IPS-NIHi7 (cell line): ENCODE measurements at regions not wholly inside any gene's neighbourhood (a gene's known extent, or its start where the extent isn't known, plus 50 kb on each side); places are given as distances from the start of the nearest gene placed in this dataset.
"Not testable (repeated sequence)": the region's sequence is repeated elsewhere in the genome, so short reads cannot be mapped to it uniquely, and the experiment has no call there.

Source experiments
- DNase-seq: peaks from one replicate; pipeline ENCODE4 v3.0.0; 2012; ENCODE audit warnings: mixed read lengths; ENCODE audit errors: extremely low spot score

DNA sequence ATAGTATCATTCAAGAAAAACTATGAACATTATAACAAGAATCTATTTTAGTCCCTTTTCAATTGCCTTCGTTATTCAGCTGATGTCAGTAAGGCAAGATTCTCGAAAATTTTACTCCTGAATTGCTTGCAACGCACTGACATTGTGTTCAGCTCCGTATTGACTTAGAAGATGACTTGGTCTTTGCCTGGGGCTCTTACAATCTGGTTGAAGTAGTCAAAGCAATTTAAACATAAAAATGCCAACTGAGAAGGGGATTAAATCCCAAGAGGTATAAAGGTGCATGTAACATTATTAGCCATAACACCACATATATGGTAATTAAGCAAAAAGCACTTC is 507.1 kb downstream of the CENPC start:
- DNase-seq: no peak

DNA sequence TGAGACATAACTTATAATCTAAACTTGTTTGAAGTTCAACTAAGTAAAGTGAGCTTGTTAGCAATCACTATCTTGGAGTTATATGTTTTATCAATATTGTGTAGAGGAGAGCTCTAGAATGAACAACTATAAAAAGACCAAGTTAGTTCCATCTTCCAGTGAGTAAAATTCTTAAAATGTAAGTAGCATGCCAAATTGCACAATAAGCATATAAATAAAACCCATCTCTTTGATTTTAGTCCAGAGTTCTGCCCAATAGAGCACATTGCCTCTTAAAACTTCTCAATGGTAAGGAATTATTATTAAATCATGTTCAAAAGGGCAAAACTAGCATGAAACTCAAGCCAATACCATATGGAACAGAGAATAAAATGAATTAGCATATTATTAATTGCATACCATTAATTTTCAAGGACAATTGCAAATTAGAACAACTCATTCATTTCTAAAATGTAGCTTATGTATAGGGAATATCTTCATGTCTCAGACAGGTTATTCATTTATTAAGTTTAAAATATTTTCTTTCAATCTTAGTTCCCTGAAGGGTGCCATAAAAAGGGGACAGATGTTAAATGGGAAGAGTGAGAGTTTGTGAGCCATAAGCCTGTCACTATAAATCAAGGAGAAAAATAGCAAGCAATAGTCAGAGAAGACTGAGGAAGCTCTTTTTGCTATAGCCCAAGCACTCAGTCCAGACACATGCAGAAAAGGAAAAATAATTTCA is 507.6 kb downstream of the CENPC start:
- DNase-seq: no peak

DNA sequence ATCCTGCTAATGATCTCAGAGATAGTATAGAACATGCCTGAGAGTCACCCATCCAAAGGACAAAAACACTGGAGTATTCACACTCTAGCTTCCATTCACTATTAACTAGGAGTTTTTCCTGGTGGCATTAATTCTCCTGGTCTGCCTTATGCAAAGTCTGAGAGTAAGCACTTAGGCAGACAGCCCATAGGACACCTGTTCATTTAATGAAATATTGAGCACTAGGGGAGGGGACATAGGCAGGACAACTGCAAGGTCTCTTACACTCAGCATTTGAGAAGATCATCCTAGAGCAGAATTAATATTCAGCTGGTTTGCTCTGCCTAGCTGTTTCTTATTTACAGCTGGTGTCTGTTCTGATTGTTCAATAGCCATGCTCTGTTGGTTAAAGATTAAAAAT is 508.5 kb downstream of the CENPC start:
- DNase-seq: no peak

DNA sequence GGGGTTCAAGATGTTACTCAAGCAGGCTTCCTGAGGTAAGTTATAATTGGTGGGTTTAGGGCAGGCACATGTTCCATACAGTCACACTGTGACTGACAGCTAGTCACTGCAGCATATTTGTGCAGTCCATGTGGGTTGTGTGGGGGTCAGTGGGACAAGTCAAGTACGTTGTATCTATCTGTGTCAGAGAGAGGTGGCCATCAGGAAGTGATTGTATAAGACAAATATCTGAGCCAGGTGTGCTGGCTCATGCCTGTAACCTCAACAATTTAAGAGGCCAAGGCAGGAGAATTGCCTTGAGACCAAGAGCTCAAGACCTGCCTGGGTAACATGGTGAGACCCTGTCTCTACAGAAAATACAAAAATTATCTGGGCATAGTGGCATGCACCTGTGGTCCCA is 509.3 kb downstream of the CENPC start:
- no peak for DNase-seq

DNA sequence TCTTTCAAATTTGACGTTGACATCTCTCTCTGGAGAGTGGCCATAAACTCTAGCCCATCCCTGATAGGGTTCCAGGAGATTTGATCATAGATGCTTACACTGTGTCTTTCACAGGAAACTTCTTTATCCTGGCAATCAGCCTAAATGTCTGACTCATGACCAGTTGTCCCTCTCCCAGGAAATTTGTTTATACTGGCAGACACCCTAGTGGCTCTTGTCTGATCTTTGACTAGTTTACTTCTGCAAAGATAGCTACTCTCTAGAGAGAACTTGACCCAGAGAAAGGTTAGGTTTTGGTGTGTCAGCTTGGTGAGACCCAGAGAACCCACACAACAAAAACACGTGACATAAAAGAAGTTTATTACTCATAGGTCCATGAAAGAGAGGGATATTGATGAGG is 509.8 kb downstream of the CENPC start:
- DNase-seq: no peak

DNA sequence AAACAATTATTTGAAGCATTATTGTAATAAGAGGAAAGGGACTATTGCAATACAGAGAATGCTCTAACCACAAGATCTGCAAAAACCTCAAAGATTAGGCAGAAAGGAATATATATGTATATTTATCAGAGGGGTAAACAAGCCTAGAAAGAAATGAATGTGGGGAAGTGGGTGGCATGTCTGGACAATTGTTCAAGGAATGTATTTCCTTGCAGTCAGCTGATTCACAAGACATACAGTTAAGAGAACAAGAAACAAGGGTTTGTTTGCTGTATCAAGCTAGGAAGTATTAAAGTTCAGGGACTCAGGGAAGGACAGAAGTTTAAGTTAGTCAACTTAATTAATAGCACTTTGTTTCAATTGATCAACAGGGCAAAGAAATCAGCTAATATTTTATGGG is 514.7 kb downstream of the CENPC start:
- no peak for DNase-seq

DNA sequence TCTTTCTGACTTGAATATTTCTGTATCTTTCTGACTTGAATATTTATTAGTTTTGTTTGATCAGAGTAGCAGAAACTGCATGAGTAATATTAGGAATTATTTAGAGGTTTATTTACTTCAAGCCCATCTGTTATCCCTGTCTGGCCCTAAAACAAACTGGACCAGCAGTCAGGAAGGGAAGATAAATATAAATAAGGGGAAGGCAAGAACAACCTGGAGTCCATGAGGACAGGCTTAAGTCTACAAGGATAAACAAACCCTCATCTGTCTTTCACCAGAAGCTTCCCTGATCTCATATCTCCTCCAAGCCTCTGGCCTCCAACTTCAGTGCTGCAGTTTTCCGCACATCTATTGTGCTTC is 524.9 kb downstream of the CENPC start:
- no peak for DNase-seq

DNA sequence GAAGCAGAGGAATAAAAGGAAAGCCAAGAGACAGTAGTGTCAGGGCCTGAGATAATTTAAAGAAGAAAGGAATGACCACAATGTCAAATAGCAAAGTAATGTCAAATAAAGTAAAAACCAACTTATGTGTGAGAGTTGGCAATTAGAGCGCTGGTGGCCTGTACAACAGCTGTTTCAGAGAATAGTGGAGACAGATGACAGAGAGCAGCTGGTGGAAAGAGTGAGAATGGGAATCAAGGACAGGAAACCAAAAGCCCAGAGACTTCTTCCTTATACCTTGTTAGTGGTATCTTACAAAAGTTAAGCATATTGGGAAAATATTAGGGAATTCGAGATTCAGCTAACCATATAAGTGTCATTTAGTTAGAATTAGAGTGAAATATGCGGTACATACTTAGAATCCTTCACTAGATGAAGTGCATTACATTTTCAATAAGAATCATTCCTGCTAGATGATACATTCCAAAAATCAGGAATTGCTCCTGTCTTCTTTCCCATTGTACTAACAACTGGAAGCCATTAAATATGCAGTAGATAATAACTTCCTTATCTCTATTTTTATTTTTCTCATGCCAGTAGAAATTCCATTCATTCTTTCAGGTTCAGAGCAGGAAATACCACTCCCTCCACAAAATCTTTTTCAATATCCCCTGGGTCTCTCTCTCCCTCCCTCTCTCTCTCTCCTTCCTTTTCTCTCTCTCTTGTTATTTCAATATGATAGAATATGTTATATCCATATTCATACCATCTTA is 525.4 kb downstream of the CENPC start:
- DNase-seq: no peak

DNA sequence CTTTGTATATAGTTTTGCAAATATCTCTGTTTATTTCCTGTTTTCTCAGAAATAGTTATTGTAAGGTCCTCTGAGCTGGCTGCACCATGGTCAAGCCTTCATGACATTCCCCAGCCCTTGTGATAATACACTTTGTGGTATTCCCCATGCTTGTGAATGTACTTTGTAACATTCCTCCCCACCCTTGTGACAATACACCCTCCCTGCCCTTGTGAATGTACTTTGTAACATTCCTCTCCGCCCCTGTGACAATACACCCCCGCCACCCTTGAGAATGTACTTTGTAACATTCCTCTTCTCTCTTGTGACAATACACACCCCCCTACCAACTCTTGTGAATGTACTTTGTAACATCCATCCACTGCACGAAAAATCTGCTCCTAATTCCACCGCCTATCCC is 530.7 kb downstream of the CENPC start:
- no peak for DNase-seq

DNA sequence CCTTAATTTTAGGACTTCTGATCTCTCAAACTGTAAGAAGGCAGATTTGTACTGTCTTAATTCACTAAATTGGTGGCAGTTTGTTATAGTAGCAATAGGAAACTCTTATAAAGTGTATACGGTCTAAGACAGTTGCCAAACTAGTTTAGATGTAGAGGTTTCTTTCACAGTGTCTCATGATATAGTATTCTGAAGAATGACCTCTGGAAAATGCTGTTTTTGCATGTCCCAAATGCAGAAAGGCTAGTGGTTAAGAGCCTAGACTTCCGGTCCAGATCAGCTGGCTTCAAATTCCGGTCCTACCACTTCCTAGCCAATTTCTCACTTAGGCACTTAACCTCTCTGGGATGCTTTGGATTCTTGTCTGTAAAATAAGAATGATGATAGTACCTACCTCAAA is 538.5 kb downstream of the CENPC start:
- no peak for DNase-seq

DNA sequence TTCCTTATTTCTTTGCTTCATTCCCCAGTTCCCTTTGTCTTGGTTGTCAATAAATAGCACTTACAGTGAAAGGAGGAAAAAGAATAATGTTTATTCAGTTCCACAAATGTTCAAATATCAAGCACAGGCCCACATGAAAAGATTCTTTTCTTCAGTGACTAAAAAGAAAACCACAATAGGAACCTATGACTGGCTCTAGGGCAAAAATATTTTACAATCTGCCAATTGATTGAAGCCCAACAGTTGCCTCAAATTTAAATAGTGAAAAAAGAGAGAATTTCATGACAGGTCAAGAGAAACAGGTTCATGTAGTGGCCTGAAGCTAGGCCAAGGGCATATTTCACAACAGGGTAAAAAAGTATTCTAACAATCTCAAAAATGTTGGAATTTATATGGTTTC is 553.8 kb downstream of the CENPC start:
- no peak for DNase-seq

DNA sequence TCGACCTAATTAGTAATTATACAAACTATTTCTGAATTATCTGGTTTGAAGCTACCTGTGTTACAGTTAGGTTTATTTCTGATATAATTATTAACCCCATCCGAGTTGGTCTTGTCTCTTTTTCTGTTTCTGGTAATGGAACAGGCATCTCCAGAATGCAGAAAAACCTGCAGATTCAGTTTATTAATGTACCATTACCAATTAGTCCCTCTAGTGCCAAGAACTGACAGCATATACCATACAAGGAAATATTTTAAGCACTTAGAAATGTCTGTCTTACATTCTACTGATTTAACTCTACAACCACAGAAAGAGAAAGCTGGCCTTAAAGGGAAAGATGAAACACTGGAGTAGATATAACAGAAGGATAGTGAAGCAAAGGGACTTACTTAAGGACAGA is 570.6 kb downstream of the CENPC start:
- no peak for DNase-seq

DNA sequence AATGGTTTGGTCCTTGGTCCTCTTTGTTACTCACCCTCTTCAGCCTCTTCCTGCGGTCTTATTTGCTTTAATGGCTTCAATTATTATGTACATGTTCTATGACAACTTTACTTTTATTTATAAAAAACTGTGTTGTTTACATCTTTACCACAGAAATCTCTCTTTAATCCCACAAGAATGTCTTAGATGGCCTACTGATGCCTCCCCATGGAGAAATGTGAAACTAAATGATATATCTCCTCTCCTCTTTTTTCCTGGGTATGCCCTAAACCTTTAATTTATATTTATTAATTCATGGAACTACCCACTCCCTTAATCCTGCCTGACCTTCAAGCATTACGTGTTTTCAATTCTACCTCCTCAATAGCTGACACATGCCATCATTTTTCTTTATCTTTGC is 573.2 kb downstream of the CENPC start:
- no peak for DNase-seq

DNA sequence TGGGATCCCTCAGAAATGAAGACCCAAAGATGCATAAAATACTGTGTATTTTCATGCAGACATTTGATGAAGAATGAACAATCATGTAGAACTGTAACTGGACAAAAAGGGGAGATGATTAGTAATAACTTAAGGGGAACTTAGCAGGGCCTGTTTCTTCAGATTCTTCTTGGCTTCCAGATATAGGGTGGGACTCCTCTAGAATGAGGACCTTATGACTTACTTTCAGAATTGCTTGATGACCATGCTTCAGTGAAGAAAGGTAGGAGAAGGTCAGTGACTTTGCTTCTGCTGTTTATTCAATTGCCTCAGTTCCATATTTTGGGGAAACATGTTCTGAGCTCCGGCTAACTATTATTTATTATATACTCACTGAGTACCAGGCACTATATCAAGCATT is 580.8 kb downstream of the CENPC start:
- no peak for DNase-seq

DNA sequence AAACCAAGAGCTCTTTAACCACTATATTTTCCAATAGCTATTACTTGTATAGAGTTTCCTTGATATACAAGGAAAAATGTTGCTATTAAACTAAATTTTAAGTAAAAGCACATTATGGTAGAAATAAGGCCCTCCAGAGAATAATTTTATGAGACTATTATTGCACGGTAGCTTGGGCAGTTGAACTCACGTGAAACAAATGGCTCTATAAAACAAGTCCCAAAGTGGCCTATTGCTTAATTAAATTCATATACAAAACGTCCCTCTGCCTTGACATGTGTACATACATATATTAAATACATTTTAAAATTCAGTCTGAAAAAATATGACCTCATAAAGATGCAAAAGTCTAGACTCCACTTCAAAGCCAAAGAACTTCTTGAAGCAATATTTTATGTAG is 582.2 kb downstream of the CENPC start:
- DNase-seq: no peak

DNA sequence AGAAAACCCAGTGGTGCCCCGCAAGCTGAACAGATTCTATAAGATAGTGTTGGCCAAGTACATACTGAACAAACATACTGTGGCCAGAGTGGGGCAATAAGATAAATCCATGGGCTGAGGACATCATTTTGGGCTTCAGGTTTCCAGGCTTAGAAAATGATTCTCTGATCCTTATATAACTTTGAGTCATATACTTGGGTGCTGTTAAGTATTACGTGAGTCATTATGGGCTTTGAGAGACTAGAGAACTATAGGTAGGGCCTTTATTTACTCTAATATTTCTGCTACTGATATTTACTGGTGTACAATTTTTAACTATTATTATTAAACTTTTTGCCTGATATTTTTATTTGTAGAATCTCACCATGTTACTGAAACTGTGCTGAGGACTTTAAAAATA is 586.1 kb downstream of the CENPC start:
- DNase-seq: no peak

DNA sequence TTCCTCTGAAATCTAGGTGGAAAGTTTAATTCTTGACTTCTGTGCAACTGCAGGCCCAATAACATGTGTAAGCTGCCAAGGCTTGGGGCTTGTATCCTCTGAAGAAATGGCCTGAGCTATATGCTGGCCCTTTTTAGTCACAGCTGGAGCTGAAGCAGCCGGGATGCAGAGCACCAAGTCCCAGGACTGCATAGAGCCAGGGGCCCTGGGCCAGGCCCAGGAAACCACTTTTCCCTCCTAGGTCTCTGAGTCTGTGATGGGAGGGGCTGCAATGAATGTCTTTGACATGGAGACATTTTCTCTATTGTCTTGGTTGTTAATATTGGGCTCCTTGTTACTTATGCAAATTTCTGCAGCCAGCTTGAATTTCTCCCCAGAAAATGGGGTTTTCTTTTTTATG is 588.5 kb downstream of the CENPC start:
- DNase-seq: no peak

DNA sequence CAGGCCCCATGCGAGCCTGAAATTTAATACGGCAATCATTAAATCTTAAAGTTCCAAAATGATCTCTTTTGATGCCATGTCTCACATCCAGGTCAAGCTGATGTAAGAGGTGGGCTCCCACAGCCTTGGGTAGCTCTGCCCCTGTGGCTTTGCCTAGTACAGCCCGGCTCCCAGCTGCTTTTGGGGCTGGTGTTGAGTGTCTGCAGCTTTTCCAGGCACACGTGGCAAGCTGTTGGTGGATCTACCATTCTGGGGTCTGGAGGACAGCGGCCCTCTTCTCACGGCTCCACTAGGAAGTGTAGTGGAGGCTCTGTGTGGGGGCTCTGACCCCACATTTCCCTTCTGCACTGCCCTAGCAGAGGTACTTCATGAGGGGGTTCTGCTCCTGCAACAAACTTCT is 588.9 kb downstream of the CENPC start:
- DNase-seq: no peak

DNA sequence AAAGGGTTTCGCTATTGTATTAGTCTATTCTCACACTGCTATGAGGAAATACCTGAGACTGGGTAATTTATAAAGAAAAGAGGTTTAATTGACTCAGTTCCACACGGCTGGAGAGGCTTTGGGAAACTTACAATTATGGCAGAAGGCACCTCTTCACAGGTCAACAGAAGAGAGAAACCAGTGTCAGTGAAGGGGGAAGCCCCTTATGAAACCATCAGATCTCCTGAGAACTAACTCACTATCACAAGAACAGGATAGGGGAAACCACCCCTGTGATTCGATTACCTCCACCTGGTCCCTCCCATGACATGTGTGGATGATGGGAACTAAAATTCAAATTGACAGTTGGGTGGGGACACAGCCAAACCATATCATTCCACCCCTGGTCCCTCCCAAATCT is 589.5 kb downstream of the CENPC start:
- DNase-seq: no peak

DNA sequence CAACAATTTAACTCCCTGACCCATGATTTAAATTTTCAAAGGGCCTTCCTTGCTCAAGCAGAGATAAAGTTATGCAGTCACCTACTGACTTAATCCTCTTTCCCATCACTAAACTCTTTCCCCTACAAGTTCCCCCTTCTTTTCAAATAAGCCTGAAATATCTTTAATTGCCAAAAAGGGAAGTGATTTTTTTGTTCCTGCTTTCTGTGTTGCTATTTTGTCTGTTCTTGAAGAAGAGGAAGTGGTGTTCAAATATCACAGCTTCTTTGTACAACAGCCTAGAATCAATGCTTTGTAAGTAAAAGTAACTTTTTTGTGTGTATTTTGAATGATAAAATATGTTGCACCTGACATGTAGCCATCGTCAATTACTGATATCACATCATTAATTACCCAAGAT is 595.9 kb downstream of the CENPC start:
- no peak for DNase-seq

DNA sequence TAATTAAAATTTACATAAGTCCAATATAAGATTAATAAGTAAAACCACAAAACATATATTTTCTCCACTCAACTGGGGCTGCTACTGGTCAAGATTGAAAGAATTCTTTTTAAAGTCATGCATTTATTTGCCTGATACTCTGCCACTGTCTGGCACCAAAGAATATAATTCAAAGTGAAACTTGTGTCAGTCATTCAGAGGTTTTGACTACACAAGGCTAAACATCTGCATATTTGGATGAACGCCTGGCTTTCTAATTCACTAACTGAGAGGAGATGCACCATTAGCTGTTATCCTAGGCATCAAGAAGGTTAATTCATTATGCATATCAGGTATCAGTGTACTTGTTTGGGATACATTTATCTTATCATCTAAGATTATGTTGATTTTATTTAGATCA is 598.5 kb downstream of the CENPC start:
- no peak for DNase-seq

DNA sequence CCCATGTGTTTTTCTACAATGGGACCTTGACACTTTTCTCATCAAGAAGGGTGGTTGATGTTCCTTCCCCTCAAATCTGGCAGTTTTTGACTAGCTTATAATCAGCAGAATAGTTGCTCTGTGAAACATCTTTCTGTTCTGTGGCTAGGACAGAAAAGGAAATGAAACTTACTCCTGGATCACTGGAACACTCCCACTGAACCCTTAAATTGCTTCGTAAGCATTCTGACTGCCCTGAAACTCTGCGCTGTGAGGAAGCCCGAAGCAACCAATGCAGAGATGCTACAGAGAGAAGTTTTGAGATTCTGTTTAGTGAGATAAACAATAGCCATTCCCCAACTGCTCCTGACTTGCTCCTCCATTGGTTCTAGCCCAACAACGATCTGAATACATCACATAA is 602.2 kb downstream of the CENPC start:
- DNase-seq: no peak

DNA sequence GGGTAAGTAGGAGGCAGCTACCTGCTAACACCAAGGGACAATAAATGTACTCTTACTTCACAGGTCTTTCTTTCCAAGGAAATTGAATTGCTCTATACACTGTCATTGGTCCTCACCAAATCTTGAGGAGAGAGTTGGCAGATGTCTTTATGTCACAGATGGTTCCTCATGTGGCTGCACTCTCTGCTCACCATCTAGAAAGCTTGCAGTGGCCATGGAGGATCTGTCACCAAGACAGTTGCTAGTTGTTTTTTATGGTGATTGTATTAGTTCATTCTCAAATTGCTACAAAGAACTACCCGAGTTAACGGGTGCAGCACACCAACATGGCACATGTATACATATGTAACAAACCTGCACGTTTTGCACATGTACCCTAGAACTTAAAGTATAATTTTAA is 613.3 kb downstream of the CENPC start:
- DNase-seq: not testable (repeated sequence)

DNA sequence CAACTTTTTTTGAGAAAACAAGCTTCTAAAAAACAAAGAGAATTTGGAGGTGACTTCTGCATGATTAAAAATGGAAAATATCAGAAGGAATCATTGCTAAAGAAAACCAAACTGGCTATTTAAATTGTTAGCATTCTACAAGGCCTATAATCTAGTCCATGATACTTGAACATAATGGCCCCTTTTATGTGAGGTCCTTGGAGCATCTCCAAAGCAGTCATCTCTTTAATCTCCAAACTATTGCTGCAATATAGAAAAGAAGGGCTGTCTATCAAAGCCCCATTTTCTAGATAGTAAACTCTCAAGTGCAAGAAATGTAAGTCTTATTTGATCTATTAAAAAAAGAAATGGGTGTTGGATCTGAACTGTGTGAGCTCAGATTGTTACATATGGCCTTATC is 615.1 kb downstream of the CENPC start:
- no peak for DNase-seq
